ENCODE measurements at regions not wholly inside any gene's neighbourhood (a gene's known extent, or its start where the extent isn't known, plus 50 kb on each side); places are given as distances from the start of the nearest gene placed in this dataset.
"Not testable (repeated sequence)": the region's sequence is repeated elsewhere in the genome, so short reads cannot be mapped to it uniquely, and the experiment has no call there.

DNA sequence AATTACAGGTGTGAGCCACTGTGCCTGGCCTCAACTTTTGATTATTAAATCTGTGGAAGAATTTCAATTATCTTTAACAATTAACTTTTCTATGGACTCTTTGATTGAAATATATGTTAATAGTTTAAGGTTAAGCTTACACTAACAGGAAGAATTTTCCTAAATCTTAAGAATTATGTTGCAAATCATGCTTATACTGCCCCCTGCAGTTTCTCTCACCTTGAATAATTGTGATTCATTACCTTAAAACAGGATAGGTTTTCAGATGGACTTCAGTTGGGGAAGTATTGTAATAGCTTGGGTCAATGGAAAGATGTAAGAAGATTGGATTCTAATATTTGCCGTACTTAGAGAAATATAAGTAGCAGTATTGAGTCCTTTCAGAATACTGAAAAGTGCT lies 66.5 kb upstream of the NIPA1 start:
- TF ChIP-seq, protein P1, sequence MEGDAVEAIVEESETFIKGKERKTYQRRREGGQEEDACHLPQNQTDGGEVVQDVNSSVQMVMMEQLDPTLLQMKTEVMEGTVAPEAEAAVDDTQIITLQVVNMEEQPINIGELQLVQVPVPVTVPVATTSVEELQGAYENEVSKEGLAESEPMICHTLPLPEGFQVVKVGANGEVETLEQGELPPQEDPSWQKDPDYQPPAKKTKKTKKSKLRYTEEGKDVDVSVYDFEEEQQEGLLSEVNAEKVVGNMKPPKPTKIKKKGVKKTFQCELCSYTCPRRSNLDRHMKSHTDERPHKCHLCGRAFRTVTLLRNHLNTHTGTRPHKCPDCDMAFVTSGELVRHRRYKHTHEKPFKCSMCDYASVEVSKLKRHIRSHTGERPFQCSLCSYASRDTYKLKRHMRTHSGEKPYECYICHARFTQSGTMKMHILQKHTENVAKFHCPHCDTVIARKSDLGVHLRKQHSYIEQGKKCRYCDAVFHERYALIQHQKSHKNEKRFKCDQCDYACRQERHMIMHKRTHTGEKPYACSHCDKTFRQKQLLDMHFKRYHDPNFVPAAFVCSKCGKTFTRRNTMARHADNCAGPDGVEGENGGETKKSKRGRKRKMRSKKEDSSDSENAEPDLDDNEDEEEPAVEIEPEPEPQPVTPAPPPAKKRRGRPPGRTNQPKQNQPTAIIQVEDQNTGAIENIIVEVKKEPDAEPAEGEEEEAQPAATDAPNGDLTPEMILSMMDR (conservative IDR thresholded peaks at IDR 0.05 in 1 of 2, IDR thresholded peaks at IDR 0.05 in 1 of 2; ENCODE audit: low read depth in 1 of 2, low read length in 2 of 2): peak in 1 of 2 donors; percentile 4
- TF ChIP-seq EZH2 (IDR thresholded peaks at IDR 0.05; ENCODE audit: low read length, missing control alignments): not testable (repeated sequence)

All from fibroblast of lung (primary cell).